22Rv1 (cell line): ENCODE measurements at regions not wholly inside any gene's neighbourhood (a gene's known extent, or its start where the extent isn't known, plus 50 kb on each side); places are given as distances from the start of the nearest gene placed in this dataset.
A peak's percentile ranks its signal among the peaks of the same experiment; 100 is the strongest.

Experiments
- H3K27ac ChIP-seq: fragments of 450-650 bp; 2 replicates; pipeline ENCODE4 v1.5.1; 2017
- CTCF ChIP-seq: fragments of 450-650 bp; IDR thresholded peaks from 2 replicates; pipeline ENCODE4 v1.5.1; 2017; ENCODE audit warnings: mild to moderate bottlenecking
- ZFX ChIP-seq: fragments of 450-650 bp; IDR thresholded peaks from 2 replicates; pipeline ENCODE4 v1.6.1; 2017; ENCODE audit warnings: antibody characterized with exemption, borderline replicate concordance

- no peak overlapping the region for H3K27ac ChIP-seq
- no peak for TF ChIP-seq CTCF
- TF ChIP-seq ZFX, result no peak
Observed at GRCh38 chr4:60366661-60367060, 833.5 kb upstream of the ADGRL3 start.

- H3K27ac ChIP-seq, result no peak overlapping the region
- TF ChIP-seq CTCF, result no peak
- TF ChIP-seq ZFX, result no peak
Observed at GRCh38 chr4:60368986-60369385, 831.1 kb upstream of the ADGRL3 start.

GRCh38 chr4:60378010-60378409 lies 822.1 kb upstream of the ADGRL3 start:
- H3K27ac ChIP-seq, result peak overlapping the region; percentile 41
- no peak for TF ChIP-seq ZFX
- no peak for TF ChIP-seq CTCF

- no peak for TF ChIP-seq CTCF
- TF ChIP-seq ZFX, result no peak
Observed at GRCh38 chr4:60384516-60384915, 815.6 kb upstream of the ADGRL3 start.

GRCh38 chr4:60389633-60390032 lies 810.5 kb upstream of the ADGRL3 start:
- no peak for TF ChIP-seq ZFX
- TF ChIP-seq CTCF, result no peak

More at GRCh38 chr4:60384516-60384915, 815.6 kb upstream of the ADGRL3 start:
- H3K27ac ChIP-seq, result no peak overlapping the region

GRCh38 chr4:60396341-60397049 lies 803.6 kb upstream of the ADGRL3 start:
- no peak overlapping the region for H3K27ac ChIP-seq
- no peak for TF ChIP-seq ZFX
- TF ChIP-seq CTCF, result no peak

More at GRCh38 chr4:60389633-60390032, 810.5 kb upstream of the ADGRL3 start:
- no peak overlapping the region for H3K27ac ChIP-seq

- TF ChIP-seq CTCF (no peak), ZFX (no peak)
- no peak overlapping the region for H3K27ac ChIP-seq
Observed at GRCh38 chr4:60400593-60400992, 799.5 kb upstream of the ADGRL3 start.
